ENCODE measurements at regions not wholly inside any gene's neighbourhood (a gene's known extent, or its start where the extent isn't known, plus 50 kb on each side); places are given as distances from the start of the nearest gene placed in this dataset.

- ChIA-PET CTCF (no interaction called here), POLR2A (no interaction called here)
Observed at GRCh38 chr17:70230850-70231640, 61.7 kb downstream of the KCNJ2 start.

DNA sequence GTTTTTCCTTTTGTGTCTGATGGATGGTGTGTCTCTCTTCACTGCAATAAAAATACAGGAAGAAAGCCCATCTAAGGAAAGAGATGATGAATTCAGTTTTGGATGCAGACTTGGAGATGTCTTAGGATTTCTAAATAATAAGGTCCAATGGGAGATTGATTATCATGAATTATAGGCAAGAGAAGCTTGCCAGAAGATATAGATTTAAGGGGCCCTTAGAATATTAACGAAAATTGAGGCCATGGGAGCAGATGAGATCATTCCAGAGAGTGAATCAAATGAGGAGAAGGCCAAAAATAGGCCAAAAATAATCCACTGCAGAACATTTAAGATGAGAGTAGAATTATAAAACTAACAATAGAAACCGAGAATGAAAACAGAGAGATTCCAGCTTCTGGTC lies 63.1 kb downstream of the KCNJ2 start:
- CTCF ChIA-PET: no interaction called here
- POLR2A ChIA-PET: no interaction called here

GRCh38 chr17:70235252-70235651 lies 65.9 kb downstream of the KCNJ2 start:
- POLR2A ChIA-PET: interaction anchor here (0.6 kb wide), 1 partner anchor 1166 kb away, joined by 3 read pairs; no protein-coding TSS in a partner anchor
- CTCF ChIA-PET: no interaction called here

DNA sequence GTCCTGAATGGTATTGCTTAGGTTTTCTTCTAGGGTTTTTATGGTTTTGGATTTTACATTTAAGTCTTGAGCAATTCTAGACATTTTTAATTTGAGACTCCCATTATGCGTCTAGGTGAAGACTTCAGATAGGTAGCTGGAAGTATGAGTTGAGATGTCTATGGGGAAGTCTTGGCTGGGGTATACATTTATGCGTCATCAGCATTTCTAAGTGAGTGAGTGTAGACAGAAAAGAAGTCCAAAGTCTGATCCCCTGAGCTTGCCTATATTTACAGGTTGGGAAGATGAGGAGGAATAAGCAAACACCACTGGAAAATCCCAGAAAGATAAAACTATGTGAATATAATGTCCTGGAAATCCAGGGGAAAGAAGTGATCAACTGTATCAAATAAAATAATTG lies 68.9 kb downstream of the KCNJ2 start:
- ChIA-PET CTCF (no interaction called here), POLR2A (no interaction called here)

DNA sequence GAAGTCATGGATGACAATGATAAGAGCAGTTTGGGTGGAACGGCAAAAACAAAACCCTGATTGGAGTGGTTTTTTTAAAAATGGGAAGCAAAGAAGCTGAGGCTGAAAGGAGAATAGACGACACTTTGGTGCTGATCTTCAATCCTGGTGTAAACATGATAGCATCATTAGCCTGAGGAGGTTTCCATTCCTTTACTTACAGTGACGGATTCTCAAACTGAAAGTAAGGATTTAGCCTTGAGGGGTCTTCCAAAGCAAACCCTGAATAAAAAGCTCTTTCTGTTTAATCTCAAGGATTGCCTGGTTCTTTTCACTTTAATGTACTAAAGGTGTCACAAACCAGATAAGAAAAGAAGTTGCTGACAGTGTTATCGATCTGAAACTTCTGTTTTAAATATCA lies 69.3 kb downstream of the KCNJ2 start:
- ChIA-PET CTCF (no interaction called here), POLR2A (no interaction called here)

GRCh38 chr17:70239391-70239826 lies 70.1 kb downstream of the KCNJ2 start:
- CTCF ChIA-PET: no interaction called here
- POLR2A ChIA-PET: no interaction called here

DNA sequence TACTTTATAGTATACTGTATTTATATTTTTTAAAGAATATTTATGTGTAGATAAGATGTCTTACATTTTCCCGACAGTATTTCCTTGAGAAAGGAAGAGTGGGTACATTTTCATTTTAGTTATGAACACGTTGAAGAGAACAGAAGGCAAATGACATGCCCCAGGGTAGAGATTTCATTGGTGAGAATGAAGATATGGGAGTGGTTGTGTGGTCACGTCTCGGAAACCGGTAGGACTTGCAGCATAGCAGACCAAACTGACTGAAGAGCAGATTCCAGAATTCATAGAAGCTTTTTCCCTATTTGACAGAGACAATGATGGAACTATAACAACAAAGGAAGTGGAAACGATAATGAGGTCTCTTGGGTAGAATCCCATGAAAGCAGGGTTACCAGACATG lies 71.7 kb downstream of the KCNJ2 start:
- ChIA-PET POLR2A (no interaction called here), CTCF (no interaction called here)

- ChIA-PET CTCF (no interaction called here), POLR2A (no interaction called here)
Observed at GRCh38 chr17:70242781-70243437, 73.6 kb downstream of the KCNJ2 start.

DNA sequence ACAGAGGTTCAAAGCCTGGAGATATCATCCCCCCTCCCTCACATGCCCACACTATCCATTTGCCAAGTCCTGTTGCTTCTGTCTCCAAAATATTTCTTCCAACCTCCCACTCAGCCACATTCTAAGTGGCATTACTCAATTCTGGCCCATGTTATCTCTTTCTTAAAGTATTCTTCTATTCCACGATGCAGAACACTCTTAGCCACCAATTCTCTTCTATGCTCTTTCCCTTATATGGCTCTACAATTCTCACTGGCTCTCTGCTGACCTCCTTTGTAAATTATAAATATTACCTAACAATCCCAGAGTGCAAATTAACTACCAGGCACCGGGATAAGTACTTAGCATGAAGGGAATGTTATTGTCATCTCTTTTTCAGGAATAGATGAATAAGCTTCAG lies 82.4 kb downstream of the KCNJ2 start:
- CTCF ChIA-PET: no interaction called here
- POLR2A ChIA-PET: no interaction called here

GRCh38 chr17:70254735-70255460 lies 85.6 kb downstream of the KCNJ2 start:
- POLR2A ChIA-PET: no interaction called here
- CTCF ChIA-PET: no interaction called here

- POLR2A ChIA-PET: no interaction called here
- CTCF ChIA-PET: no interaction called here
Observed at GRCh38 chr17:70256751-70257150, 87.4 kb downstream of the KCNJ2 start.

- ChIA-PET CTCF (no interaction called here), POLR2A (no interaction called here)
Observed at GRCh38 chr17:70258465-70258864, 89.1 kb downstream of the KCNJ2 start.

- POLR2A ChIA-PET: no interaction called here
- CTCF ChIA-PET: no interaction called here
Observed at GRCh38 chr17:70259400-70259799, 90.1 kb downstream of the KCNJ2 start.

- CTCF ChIA-PET: interaction anchor here (0.7 kb wide), 1 partner anchor 165 kb away, joined by 3 read pairs; no protein-coding TSS in a partner anchor
- POLR2A ChIA-PET: no interaction called here
Observed at GRCh38 chr17:70261170-70261569, 91.8 kb downstream of the KCNJ2 start.

GRCh38 chr17:70265471-70265870 lies 96.1 kb downstream of the KCNJ2 start:
- ChIA-PET POLR2A (no interaction called here), CTCF (no interaction called here)

DNA sequence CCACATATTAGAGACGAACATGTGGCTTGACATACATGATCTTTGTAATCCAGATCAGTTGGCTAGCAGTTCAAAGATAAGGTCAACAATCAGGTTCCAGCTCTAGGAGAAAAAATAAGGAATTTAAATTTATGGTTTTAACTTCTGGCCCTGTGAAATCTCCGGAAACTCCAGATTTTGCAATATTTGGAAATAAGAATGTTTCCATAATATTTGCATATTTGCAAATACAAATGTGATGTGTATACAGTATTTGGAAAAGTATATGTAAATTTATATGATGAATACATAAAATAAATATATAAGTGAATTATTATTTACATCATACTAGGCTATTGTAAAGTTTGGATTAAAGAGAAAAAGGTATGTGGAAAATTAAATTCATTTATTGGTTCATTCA lies 97.1 kb downstream of the KCNJ2 start:
- CTCF ChIA-PET: no interaction called here
- POLR2A ChIA-PET: no interaction called here

- CTCF ChIA-PET: no interaction called here
- POLR2A ChIA-PET: no interaction called here
Observed at GRCh38 chr17:70268383-70268782, 99.1 kb downstream of the KCNJ2 start.

DNA sequence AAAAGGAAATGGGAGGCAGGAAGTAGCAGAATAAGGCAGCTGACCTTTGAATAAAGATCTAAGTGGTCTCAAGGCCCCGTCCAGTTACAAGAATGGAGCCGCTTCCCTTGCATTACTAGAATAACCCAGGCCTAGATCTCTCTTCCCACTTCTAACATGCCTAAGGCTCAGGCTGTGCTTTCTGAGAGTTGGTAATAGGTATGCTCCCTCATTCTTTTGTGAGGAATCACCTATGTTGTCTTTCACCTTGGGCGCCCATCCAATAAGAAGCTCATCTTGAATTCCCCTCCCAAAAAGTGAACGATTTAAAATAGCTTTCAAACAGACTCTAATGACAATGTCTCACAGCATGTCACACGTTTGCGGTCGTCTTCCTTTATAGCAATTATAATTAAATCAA lies 101.2 kb downstream of the KCNJ2 start:
- CTCF ChIA-PET: no interaction called here
- POLR2A ChIA-PET: no interaction called here

- CTCF ChIA-PET: no interaction called here
- POLR2A ChIA-PET: no interaction called here
Observed at GRCh38 chr17:70271200-70271599, 101.9 kb downstream of the KCNJ2 start.

DNA sequence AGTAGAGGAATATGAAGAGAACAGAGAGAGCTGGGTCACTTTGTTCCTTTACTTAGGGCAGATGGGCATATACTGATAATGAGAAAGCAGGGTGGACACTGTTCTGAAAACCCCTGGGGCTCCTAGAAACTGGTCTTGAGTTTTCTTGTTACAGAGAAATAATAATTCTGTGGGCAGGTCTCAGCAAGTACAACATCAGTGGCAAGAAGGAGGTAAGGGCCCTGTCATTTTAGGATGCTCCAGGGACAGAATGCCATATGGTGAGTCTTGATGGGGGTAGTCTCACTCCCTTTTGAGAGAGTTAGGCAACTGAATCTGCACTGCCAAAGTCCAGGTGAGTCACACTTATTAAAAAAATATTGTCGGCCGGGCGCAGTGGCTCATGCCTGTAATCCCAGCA lies 102.3 kb downstream of the KCNJ2 start:
- ChIA-PET CTCF (no interaction called here), POLR2A (no interaction called here)

- CTCF ChIA-PET: no interaction called here
- POLR2A ChIA-PET: no interaction called here
Observed at GRCh38 chr17:70274255-70274654, 104.9 kb downstream of the KCNJ2 start.

Measured in activated CD8-positive, alpha-beta memory T cell treated with anti-CD3 and anti-CD28 coated beads for 36 hours (primary cell).